ENCODE measurements at regions not wholly inside any gene's neighbourhood (a gene's known extent, or its start where the extent isn't known, plus 50 kb on each side); places are given as distances from the start of the nearest gene placed in this dataset.

DNA sequence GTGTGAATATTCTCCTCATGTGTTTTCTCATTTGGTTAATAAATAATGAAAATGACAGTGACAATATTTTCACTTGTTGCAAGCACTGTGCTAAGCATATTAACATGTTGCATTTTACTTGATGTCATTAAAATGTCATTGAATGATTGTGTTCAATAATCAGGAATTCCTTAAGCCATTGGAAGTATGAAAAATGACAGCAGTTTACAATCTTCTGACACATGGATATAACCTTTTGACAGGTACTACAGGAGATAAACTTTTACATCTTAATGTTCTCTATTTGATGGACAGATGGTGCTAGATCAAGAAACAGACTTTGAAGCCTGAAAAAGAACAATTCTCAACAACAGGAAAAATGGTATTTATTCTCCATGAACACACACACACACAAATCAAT lies 1138.3 kb downstream of the ROBO2 start:
- Histone ChIP-seq H3K36me3 (replicated peaks in 1 of 2; ENCODE audit: control insufficient read depth in 1 of 2, insufficient read depth in 2 of 2, low read length in 2 of 2) (no peaks in the 10 kb centered on the region), H2AFZ (ENCODE audit: low read length) (no peak overlapping the region), H3K4me3 (replicated peaks in 1 of 3; ENCODE audit: insufficient read depth in 1 of 3, low read depth in 2 of 3, low read length in 3 of 3) (no peak overlapping the region), H3K9me3 (ENCODE audit: low read length) (no peaks in the 10 kb centered on the region), H3K4me1 (ENCODE audit: insufficient read depth, low read length) (peaks cover 12% of the 10 kb centered on the region), H3K9ac (ENCODE audit: insufficient read depth, low read depth, low read length) (no peak overlapping the region), H3K79me2 (ENCODE audit: insufficient read depth, low read length) (no peaks in the 10 kb centered on the region), H3K4me2 (ENCODE audit: low read depth, low read length) (no peak overlapping the region), H3K27ac (ENCODE audit: extremely low read length, insufficient read depth, low read length) (no peak overlapping the region), H4K20me1 (ENCODE audit: insufficient read depth, low read length) (no peaks in the 10 kb centered on the region), H3K27me3 (ENCODE audit: control insufficient read depth in 1 of 2, insufficient read depth in 2 of 2, low read length in 2 of 2) (no peaks in the 10 kb centered on the region)
- ATAC-seq (no peak), FAIRE-seq (no peak), DNase-seq (ENCODE audit: low spot score) (no peak)
- no TSS peak for BruUV-seq (replicated peaks)
- CTCF ChIA-PET (ENCODE audit: low intra/inter-chr PET ratio, low total read pairs) = no interaction called here
- in situ Hi-C loops (cut with HindIII; ENCODE audit: extremely low pct_ligation_motif_present, low pct_unique_long_range_greater_than_20kb) = no loop called here
- intact Hi-C loops (cut with micrococcal nuclease; ENCODE audit: unreplicated experiment) = no loop called here
- POLR2A ChIA-PET = no interaction called here
- TF ChIP-seq, protein P1, sequence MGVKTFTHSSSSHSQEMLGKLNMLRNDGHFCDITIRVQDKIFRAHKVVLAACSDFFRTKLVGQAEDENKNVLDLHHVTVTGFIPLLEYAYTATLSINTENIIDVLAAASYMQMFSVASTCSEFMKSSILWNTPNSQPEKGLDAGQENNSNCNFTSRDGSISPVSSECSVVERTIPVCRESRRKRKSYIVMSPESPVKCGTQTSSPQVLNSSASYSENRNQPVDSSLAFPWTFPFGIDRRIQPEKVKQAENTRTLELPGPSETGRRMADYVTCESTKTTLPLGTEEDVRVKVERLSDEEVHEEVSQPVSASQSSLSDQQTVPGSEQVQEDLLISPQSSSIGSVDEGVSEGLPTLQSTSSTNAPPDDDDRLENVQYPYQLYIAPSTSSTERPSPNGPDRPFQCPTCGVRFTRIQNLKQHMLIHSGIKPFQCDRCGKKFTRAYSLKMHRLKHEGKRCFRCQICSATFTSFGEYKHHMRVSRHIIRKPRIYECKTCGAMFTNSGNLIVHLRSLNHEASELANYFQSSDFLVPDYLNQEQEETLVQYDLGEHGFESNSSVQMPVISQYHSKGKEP (CRISPR knock-in tag; IDR thresholded peaks at IDR 0.05) = no peak
- no peak for TF ChIP-seq ATF1 (CRISPR knock-in tag; IDR thresholded peaks at IDR 0.05)
- no peak for TF ChIP-seq SMARCC2 (IDR thresholded peaks at IDR 0.05)
- TF ChIP-seq SIX1 (CRISPR knock-in tag; IDR thresholded peaks at IDR 0.05; ENCODE audit: borderline replicate concordance) = no peak
- no peak for TF ChIP-seq JUND (CRISPR knock-in tag; IDR thresholded peaks at IDR 0.05)
- TF ChIP-seq FOSL1 (CRISPR knock-in tag; IDR thresholded peaks at IDR 0.05; ENCODE audit: borderline replicate concordance) = no peak
- no peak for TF ChIP-seq NFKB2 (CRISPR knock-in tag; IDR thresholded peaks at IDR 0.05; ENCODE audit: borderline replicate concordance)
- TF ChIP-seq ZFY (CRISPR knock-in tag; IDR thresholded peaks at IDR 0.05) = no peak

DNA sequence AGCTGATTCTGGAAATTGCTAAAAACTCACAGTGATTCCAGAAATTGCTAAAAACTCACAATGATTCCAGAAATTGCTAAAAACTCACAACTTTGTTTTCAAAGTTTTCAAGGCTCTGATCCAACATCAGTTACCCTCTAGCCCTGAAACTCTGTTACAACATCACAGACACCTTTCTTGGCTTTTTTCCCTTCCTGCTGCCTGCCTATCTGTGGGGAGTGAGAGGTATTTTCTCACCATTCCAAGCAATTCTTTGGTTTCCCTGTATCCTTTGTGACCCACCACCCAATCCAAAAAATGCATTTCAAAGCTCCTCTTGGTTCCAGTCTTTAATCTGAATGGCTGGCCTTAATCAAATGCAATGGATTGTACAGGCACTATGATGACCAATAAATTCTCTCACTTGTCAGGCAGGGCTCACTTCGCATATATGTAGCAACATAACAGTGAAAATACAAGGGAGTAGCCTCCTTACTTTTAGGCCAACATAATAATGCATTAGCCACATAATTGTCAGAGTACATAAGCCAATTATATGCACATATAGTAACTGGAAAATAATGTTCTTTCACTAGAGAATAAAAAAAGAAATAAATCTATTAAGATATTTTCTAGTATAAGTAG lies 1139.0 kb downstream of the ROBO2 start:
- intact Hi-C loops (cut with micrococcal nuclease; ENCODE audit: unreplicated experiment) = no loop called here
- Histone ChIP-seq H4K20me1 (ENCODE audit: insufficient read depth, low read length) (no peaks in the 10 kb centered on the region), H3K4me1 (ENCODE audit: insufficient read depth, low read length) (peaks cover 12% of the 10 kb centered on the region), H3K27me3 (ENCODE audit: control insufficient read depth in 1 of 2, insufficient read depth in 2 of 2, low read length in 2 of 2) (no peaks in the 10 kb centered on the region), H3K9me3 (ENCODE audit: low read length) (no peaks in the 10 kb centered on the region), H2AFZ (ENCODE audit: low read length) (no peak overlapping the region), H3K79me2 (ENCODE audit: insufficient read depth, low read length) (no peaks in the 10 kb centered on the region), H3K27ac (ENCODE audit: extremely low read length, insufficient read depth, low read length) (no peak overlapping the region), H3K4me3 (replicated peaks in 1 of 3; ENCODE audit: insufficient read depth in 1 of 3, low read depth in 2 of 3, low read length in 3 of 3) (no peak overlapping the region), H3K9ac (ENCODE audit: insufficient read depth, low read depth, low read length) (no peak overlapping the region), H3K4me2 (ENCODE audit: low read depth, low read length) (no peak overlapping the region), H3K36me3 (replicated peaks in 1 of 2; ENCODE audit: control insufficient read depth in 1 of 2, insufficient read depth in 2 of 2, low read length in 2 of 2) (no peaks in the 10 kb centered on the region)
- DNase-seq (ENCODE audit: low spot score) (no peak), ATAC-seq (no peak), FAIRE-seq (no peak)
- in situ Hi-C loops (cut with HindIII; ENCODE audit: extremely low pct_ligation_motif_present, low pct_unique_long_range_greater_than_20kb) = no loop called here
- WGBS (ENCODE audit: low lambda C conversion rate) = 6% methylated on average over 1 of the region's 1 CpG
- no TSS peak for BruUV-seq (replicated peaks)
- POLR2A ChIA-PET = no interaction called here
- CTCF ChIA-PET (ENCODE audit: low intra/inter-chr PET ratio, low total read pairs) = no interaction called here
- TF ChIP-seq SALL2 (CRISPR knock-in tag; IDR thresholded peaks at IDR 0.05) = no peak
- no peak for TF ChIP-seq ZNF33A (CRISPR knock-in tag; IDR thresholded peaks at IDR 0.05; ENCODE audit: borderline replicate concordance)
- TF ChIP-seq, protein P2, sequence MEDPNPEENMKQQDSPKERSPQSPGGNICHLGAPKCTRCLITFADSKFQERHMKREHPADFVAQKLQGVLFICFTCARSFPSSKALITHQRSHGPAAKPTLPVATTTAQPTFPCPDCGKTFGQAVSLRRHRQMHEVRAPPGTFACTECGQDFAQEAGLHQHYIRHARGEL (CRISPR knock-in tag; IDR thresholded peaks at IDR 0.05) = no peak
- TF ChIP-seq ZMYM4 (CRISPR knock-in tag; IDR thresholded peaks at IDR 0.05) = no peak
- TF ChIP-seq ZNF773 (CRISPR knock-in tag; IDR thresholded peaks at IDR 0.05; ENCODE audit: borderline replicate concordance) = no peak
- no peak for TF ChIP-seq KDM6A (CRISPR knock-in tag; IDR thresholded peaks at IDR 0.05; ENCODE audit: low read depth)
- no peak for TF ChIP-seq NFYB (CRISPR knock-in tag; IDR thresholded peaks at IDR 0.05)
- TF ChIP-seq ZNF460 (CRISPR knock-in tag; IDR thresholded peaks at IDR 0.05; ENCODE audit: borderline replicate concordance) = no peak
- TF ChIP-seq HNRNPLL (IDR thresholded peaks at IDR 0.05; ENCODE audit: low read depth, low read length, poor library complexity, severe bottlenecking) = no peak
- TF ChIP-seq CHD4 (IDR thresholded peaks at IDR 0.05; ENCODE audit: borderline replicate concordance, low read length) = no peak
- TF ChIP-seq SRSF1 (optimal IDR thresholded peaks at IDR 0.05; ENCODE audit: low read depth, low read length) = no peak
